AG09309 (cell line): ENCODE measurements at regions not wholly inside any gene's neighbourhood (a gene's known extent, or its start where the extent isn't known, plus 50 kb on each side); places are given as distances from the start of the nearest gene placed in this dataset.

Experiments
- DNase-seq: peaks from one replicate; pipeline ENCODE4 v3.0.0-alpha.2; 2010; ENCODE audit warnings: low read depth
- H3K4me3 ChIP-seq: 2 replicates; pipeline ENCODE4 v1.5.1; 2011; ENCODE audit warnings: mild to moderate bottlenecking, low read depth, low read length, moderate library complexity; ENCODE audit not compliant: control insufficient read depth
- TF ChIP-seq, protein P1 (sequence below): IDR thresholded peaks from 2 replicates; pipeline ENCODE4 v1.5.1; 2011; ENCODE audit warnings: mild to moderate bottlenecking, low read depth, low read length, inconsistent platforms; ENCODE audit not compliant: insufficient read depth, control insufficient read depth; ENCODE audit errors: missing control alignments

DNA sequence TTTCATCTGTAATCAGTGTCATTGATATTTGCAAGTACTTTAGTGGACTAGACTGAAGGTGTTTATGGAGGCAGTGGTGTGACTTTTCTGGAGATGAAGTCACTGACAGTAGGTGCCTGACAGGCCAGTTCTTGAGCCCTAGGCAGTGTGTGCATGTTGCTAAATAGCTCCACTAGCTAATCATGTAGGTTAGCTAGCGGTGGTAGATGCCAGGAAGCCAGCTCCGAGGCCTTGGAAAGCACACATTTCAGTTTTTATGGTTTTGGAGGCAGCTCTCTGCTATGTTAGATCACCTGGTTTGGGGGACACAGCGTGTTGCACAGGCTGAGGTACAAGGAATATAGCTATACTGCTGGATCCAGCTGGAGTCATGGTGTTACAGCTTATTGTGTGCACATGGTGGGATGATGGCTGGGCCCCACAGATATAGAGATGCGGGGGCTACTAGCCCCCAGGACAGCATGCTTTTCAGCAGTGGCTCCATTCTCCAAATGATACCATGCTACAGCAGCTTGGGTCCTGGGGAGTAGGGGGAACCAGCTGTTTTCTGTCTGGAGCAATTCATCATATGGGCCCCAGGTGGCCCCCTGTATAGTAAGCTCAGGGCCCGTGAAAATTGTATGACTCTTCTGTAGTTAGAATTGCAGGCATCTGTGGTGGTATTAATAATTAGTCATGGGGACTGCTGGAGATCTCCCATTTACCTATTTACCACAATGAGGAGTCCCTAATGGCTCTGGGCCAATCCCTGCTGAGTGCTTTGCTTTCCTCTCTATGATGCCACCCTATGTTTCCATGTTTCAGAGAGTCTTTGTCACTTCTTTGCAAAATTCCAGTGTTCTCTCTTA, 367.2 kb upstream of the LMO3 start:
- TF ChIP-seq, protein P1, sequence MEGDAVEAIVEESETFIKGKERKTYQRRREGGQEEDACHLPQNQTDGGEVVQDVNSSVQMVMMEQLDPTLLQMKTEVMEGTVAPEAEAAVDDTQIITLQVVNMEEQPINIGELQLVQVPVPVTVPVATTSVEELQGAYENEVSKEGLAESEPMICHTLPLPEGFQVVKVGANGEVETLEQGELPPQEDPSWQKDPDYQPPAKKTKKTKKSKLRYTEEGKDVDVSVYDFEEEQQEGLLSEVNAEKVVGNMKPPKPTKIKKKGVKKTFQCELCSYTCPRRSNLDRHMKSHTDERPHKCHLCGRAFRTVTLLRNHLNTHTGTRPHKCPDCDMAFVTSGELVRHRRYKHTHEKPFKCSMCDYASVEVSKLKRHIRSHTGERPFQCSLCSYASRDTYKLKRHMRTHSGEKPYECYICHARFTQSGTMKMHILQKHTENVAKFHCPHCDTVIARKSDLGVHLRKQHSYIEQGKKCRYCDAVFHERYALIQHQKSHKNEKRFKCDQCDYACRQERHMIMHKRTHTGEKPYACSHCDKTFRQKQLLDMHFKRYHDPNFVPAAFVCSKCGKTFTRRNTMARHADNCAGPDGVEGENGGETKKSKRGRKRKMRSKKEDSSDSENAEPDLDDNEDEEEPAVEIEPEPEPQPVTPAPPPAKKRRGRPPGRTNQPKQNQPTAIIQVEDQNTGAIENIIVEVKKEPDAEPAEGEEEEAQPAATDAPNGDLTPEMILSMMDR: no peak
- no peak overlapping the region for H3K4me3 ChIP-seq
- no peak for DNase-seq

DNA sequence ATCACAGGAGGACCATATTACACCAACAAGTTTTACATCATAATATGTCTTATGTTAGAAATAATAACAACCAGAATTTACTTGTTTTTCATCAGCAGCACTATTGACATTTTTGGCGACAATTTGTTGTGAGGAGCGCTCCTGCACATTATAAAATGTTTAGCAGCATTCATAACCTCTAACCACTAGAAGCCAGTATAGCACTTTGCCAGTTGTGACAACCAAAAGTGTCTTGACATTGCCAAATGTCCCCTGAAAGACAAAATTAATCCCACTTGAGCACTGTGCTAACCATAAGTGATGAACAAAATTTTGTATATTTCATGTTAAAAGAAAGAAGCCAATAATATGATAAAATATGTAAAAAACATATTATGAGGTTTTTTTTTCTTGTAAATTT, 356.9 kb upstream of the LMO3 start:
- TF ChIP-seq, protein P1: no peak
- H3K4me3 ChIP-seq: no peak overlapping the region
- DNase-seq: no peak

DNA sequence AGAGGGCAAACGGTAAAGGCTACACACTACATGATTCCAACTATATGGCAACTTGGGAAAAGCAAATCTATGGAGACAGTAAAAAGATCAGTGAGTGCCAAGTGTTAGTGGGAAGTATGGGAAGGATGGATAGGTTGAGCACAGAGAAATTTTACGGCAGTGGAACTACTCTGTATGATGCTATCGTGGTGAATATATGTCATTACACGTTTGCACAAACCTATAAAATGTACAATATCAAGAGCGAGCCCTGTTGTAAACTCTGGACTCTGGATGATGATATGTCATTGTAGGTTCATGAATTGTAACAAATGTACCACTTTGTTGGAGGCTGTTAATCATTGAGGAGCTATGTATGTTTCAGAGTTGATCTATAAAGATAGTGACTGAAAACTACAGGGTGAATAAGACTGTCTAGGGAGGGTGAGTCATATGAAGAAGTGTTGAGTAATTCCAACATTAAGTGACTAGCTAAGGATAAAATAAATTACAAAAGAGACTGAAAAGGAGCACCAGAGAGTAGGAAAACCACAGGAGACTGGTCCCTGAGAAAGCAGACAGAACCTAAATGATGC, 349.2 kb upstream of the LMO3 start:
- TF ChIP-seq, protein P1: no peak
- no peak overlapping the region for H3K4me3 ChIP-seq
- no peak for DNase-seq

DNA sequence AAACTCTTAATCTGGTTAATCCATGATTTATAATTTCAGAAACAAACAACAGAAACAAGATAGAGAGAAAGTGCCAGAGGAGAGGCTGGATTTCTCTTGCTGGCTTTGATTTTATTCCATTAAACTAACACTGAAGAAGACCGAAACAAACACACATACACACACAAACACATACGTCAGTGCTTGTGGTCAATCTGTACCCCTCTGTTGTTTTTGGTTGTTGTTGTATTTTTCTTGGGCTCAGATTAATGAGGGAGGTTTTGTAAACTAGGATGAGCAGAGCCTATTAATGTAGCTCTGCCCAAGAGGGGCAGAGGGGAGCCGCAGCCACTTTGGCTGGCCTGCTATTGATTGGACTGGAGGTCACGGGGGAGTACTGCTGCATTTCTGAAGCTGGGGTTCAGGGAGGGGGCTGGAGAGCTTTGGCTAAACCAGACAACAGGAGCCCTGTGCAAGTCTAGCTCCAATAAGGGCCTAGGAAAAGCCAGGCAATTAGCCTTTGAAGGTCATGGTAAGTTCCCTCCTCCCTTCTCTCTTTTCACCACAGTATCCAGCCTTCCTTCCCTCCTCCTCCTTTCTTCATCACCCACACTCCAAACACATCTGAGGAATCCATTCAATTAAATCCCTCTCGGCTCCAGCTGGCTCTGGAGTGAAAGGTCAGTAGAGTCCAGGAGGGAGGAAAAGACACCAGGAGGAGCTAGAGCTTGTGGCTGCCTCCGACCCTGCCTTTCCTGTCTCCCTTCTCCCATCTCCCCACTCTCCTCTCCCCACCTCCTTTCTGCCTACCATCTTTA, 344.1 kb upstream of the LMO3 start:
- no peak overlapping the region for H3K4me3 ChIP-seq
- no peak for DNase-seq
- TF ChIP-seq, protein P1: no peak

DNA sequence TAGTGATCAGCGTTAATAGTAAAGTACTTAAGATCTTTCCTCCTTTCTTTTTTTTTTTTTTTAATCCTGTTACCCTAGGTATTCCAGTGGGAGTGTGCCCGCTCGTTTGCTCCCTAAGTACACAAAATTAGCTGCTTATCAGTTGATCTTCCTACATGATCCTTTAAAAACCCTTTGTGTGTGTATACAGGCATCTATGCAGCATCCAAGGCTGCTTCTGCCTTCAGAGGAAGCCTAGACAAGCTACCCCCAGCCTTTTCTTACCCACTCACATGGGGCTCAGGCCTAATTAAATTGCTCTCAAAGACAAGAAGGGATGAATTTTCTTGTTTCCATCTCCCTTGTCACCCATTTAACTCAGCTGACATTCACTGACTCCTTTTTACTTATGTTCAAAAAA, 343.4 kb upstream of the LMO3 start:
- H3K4me3 ChIP-seq: no peak overlapping the region
- TF ChIP-seq, protein P1: no peak
- no peak for DNase-seq

DNA sequence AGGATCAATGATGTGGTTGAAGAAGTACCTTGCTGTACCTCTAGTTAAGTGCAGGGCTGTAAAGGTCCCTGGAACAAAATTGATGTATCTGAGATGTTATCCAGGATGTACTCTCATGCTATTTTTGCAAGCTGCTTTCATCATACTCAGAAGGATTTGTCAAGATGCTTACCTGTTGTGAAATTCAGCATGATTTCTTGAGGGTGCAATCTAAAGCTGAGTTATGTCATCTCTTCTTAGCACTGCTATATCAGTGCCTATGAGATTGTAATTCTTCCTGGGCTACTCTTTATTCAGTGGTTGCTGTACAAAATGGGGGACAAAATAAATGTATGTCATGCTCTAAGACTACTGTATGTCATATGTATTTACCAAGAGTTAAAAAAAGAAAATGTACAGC, 340.7 kb upstream of the LMO3 start:
- H3K4me3 ChIP-seq: no peak overlapping the region
- TF ChIP-seq, protein P1: no peak
- DNase-seq: no peak
